HEK293 (cell line): ENCODE measurements at regions not wholly inside any gene's neighbourhood (a gene's known extent, or its start where the extent isn't known, plus 50 kb on each side); places are given as distances from the start of the nearest gene placed in this dataset.
"Not testable (repeated sequence)": the region's sequence is repeated elsewhere in the genome, so short reads cannot be mapped to it uniquely, and the experiment has no call there.

Experiments
- AEBP2 ChIP-seq: fragments of 450-650 bp; formaldehyde crosslinking; IDR thresholded peaks from 2 replicates; pipeline ENCODE4 v1.5.1; 2016; ENCODE audit warnings: missing biosample characterization, missing genetic modification characterization, borderline replicate concordance
- PATZ1 ChIP-seq: fragments of 450-650 bp; formaldehyde crosslinking; IDR thresholded peaks from 2 replicates; pipeline ENCODE4 v1.5.1; 2016; ENCODE audit warnings: missing biosample characterization, missing genetic modification characterization
- ZBTB20 ChIP-seq: fragments of 450-650 bp; formaldehyde crosslinking; IDR thresholded peaks from 2 replicates; pipeline ENCODE4 v1.5.1; 2016; ENCODE audit warnings: missing biosample characterization, missing genetic modification characterization
- ZNF341 ChIP-seq: fragments of 450-650 bp; formaldehyde crosslinking; IDR thresholded peaks from 2 replicates; pipeline ENCODE4; 2016; ENCODE audit warnings: low read depth, missing biosample characterization, missing genetic modification characterization
- TF ChIP-seq, protein P1 (sequence below): fragments of 450-650 bp; formaldehyde crosslinking; IDR thresholded peaks from 2 replicates; pipeline ENCODE4 v1.5.1; 2016; ENCODE audit warnings: missing biosample characterization, missing genetic modification characterization

- not testable (repeated sequence) for TF ChIP-seq PATZ1, AEBP2, ZNF341, ZBTB20 (tag by site-specific recombination)
- TF ChIP-seq, protein P1, sequence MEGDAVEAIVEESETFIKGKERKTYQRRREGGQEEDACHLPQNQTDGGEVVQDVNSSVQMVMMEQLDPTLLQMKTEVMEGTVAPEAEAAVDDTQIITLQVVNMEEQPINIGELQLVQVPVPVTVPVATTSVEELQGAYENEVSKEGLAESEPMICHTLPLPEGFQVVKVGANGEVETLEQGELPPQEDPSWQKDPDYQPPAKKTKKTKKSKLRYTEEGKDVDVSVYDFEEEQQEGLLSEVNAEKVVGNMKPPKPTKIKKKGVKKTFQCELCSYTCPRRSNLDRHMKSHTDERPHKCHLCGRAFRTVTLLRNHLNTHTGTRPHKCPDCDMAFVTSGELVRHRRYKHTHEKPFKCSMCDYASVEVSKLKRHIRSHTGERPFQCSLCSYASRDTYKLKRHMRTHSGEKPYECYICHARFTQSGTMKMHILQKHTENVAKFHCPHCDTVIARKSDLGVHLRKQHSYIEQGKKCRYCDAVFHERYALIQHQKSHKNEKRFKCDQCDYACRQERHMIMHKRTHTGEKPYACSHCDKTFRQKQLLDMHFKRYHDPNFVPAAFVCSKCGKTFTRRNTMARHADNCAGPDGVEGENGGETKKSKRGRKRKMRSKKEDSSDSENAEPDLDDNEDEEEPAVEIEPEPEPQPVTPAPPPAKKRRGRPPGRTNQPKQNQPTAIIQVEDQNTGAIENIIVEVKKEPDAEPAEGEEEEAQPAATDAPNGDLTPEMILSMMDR: not testable (repeated sequence)
Measured at GRCh38 chr9:42317677-42318076, 134.2 kb downstream of the SPATA31A6 start.
